GM12892 (cell line): ENCODE measurements at regions not wholly inside any gene's neighbourhood (a gene's known extent, or its start where the extent isn't known, plus 50 kb on each side); places are given as distances from the start of the nearest gene placed in this dataset.

Experiments
- DNase-seq: peaks from one replicate; pipeline ENCODE4 v3.0.0; 2011; ENCODE audit not compliant: insufficient read length
- FAIRE-seq: peaks from 2 replicates; lab custom pipeline; 2011; peaks lifted over from hg19 to GRCh38; lab: Jason Lieb, UNC
- POLR2A ChIP-seq: IDR thresholded peaks from 2 replicates; pipeline ENCODE4 v1.6.1; 2011; ENCODE audit warnings: low read depth, low read length, control low read depth
- POLR2AphosphoS5 ChIP-seq: IDR thresholded peaks from 2 replicates; pipeline ENCODE4 v1.6.1; 2011; ENCODE audit warnings: low read depth, low read length, control low read depth
- TAF1 ChIP-seq: IDR thresholded peaks from 2 replicates; pipeline ENCODE4 v1.6.1; 2011; ENCODE audit warnings: low read depth, mild to moderate bottlenecking, control low read depth, low read length, borderline replicate concordance

- TF ChIP-seq POLR2AphosphoS5 (no peak), POLR2A (no peak), TAF1 (no peak)
- FAIRE-seq: no peak
- no peak for DNase-seq
These were observed 66.7 kb upstream of the PRPS1 start for GRCh38 chrX:107561468-107562215.

GRCh38 chrX:107562482-107562881 is 65.8 kb upstream of the PRPS1 start:
- TF ChIP-seq POLR2AphosphoS5 (no peak), POLR2A (no peak), TAF1 (no peak)
- DNase-seq (no peak), FAIRE-seq (no peak)

- FAIRE-seq: no peak
- TF ChIP-seq POLR2A: no peak
- TF ChIP-seq TAF1: no peak
- no peak for TF ChIP-seq POLR2AphosphoS5
These were observed 64.5 kb upstream of the PRPS1 start for GRCh38 chrX:107563824-107564223.

GRCh38 chrX:107565015-107565414 is 63.3 kb upstream of the PRPS1 start:
- FAIRE-seq (no peak), DNase-seq (no peak)
- TF ChIP-seq TAF1: no peak
- no peak for TF ChIP-seq POLR2A
- no peak for TF ChIP-seq POLR2AphosphoS5

More at GRCh38 chrX:107563824-107564223, 64.5 kb upstream of the PRPS1 start:
- DNase-seq: no peak

GRCh38 chrX:107565931-107566603 is 62.2 kb upstream of the PRPS1 start:
- DNase-seq (no peak), FAIRE-seq (peak; percentile 42)
- TF ChIP-seq POLR2A (no peak), TAF1 (no peak), POLR2AphosphoS5 (no peak)

GRCh38 chrX:107566604-107567262 is 61.6 kb upstream of the PRPS1 start:
- DNase-seq (no peak), FAIRE-seq (no peak)
- TF ChIP-seq POLR2A (no peak), POLR2AphosphoS5 (no peak), TAF1 (no peak)

- no peak for DNase-seq
- TF ChIP-seq TAF1 (no peak), POLR2AphosphoS5 (no peak), POLR2A (no peak)
These were observed 60.9 kb upstream of the PRPS1 start for GRCh38 chrX:107567370-107567769.

GRCh38 chrX:107571296-107571998 is 56.9 kb upstream of the PRPS1 start:
- TF ChIP-seq POLR2AphosphoS5 (no peak), TAF1 (no peak), POLR2A (no peak)
- FAIRE-seq: peak; percentile 61
- no peak for DNase-seq

More at GRCh38 chrX:107567370-107567769, 60.9 kb upstream of the PRPS1 start:
- no peak for FAIRE-seq

- FAIRE-seq: no peak
- DNase-seq: no peak
- no peak for TF ChIP-seq TAF1
- no peak for TF ChIP-seq POLR2AphosphoS5
- no peak for TF ChIP-seq POLR2A
These were observed 55.3 kb upstream of the PRPS1 start for GRCh38 chrX:107573016-107573415.

GRCh38 chrX:107574054-107574683 is 54.1 kb upstream of the PRPS1 start:
- TF ChIP-seq TAF1: no peak
- no peak for TF ChIP-seq POLR2AphosphoS5
- no peak for TF ChIP-seq POLR2A
- DNase-seq: no peak
- FAIRE-seq: no peak

- no peak for TF ChIP-seq POLR2A
- FAIRE-seq: peak; percentile 24
- no peak for DNase-seq
These were observed 53.6 kb upstream of the PRPS1 start for GRCh38 chrX:107574711-107575110.

GRCh38 chrX:107576392-107576791 is 51.9 kb upstream of the PRPS1 start:
- TF ChIP-seq POLR2A (no peak), POLR2AphosphoS5 (no peak), TAF1 (no peak)
- FAIRE-seq (no peak), DNase-seq (no peak)

- DNase-seq (no peak), FAIRE-seq (peak; percentile 48)
- no peak for TF ChIP-seq TAF1
- TF ChIP-seq POLR2AphosphoS5: no peak
- TF ChIP-seq POLR2A: no peak
These were observed 51.5 kb upstream of the PRPS1 start for GRCh38 chrX:107576841-107577240.
